ENCODE measurements at regions not wholly inside any gene's neighbourhood (a gene's known extent, or its start where the extent isn't known, plus 50 kb on each side); places are given as distances from the start of the nearest gene placed in this dataset.

DNA sequence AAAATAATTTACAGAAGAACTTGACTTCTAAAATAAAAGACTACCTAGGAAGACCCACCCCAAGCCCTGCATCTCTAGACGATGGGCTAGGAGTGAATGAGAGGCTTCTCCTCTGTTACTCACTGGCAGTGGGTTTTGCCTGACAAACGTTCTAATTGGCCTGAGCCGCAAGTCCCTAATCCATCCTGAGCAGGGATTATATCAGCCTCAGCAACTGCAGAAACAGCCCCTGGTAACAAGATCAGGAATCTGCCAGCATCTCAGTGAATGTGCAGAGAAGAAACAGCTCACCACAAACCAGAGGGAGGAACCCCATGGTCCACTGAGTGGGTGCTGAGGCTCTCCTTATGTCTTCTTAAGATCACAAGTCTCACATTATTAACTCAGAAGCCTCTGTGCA is 240.6 kb downstream of the BRINP2 start:
- TF ChIP-seq, protein P1, sequence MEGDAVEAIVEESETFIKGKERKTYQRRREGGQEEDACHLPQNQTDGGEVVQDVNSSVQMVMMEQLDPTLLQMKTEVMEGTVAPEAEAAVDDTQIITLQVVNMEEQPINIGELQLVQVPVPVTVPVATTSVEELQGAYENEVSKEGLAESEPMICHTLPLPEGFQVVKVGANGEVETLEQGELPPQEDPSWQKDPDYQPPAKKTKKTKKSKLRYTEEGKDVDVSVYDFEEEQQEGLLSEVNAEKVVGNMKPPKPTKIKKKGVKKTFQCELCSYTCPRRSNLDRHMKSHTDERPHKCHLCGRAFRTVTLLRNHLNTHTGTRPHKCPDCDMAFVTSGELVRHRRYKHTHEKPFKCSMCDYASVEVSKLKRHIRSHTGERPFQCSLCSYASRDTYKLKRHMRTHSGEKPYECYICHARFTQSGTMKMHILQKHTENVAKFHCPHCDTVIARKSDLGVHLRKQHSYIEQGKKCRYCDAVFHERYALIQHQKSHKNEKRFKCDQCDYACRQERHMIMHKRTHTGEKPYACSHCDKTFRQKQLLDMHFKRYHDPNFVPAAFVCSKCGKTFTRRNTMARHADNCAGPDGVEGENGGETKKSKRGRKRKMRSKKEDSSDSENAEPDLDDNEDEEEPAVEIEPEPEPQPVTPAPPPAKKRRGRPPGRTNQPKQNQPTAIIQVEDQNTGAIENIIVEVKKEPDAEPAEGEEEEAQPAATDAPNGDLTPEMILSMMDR (IDR thresholded peaks at IDR 0.05; ENCODE audit: low read depth, low read length, missing input control), result no peak
- TF ChIP-seq SP1 (IDR thresholded peaks at IDR 0.05), result no peak
- TF ChIP-seq, protein P2, sequence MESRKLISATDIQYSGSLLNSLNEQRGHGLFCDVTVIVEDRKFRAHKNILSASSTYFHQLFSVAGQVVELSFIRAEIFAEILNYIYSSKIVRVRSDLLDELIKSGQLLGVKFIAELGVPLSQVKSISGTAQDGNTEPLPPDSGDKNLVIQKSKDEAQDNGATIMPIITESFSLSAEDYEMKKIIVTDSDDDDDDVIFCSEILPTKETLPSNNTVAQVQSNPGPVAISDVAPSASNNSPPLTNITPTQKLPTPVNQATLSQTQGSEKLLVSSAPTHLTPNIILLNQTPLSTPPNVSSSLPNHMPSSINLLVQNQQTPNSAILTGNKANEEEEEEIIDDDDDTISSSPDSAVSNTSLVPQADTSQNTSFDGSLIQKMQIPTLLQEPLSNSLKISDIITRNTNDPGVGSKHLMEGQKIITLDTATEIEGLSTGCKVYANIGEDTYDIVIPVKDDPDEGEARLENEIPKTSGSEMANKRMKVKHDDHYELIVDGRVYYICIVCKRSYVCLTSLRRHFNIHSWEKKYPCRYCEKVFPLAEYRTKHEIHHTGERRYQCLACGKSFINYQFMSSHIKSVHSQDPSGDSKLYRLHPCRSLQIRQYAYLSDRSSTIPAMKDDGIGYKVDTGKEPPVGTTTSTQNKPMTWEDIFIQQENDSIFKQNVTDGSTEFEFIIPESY (IDR thresholded peaks at IDR 0.05), result no peak
- no peak for TF ChIP-seq TAF1 (conservative IDR thresholded peaks at IDR 0.05)
